DOHH2 (cell line): ENCODE measurements at regions not wholly inside any gene's neighbourhood (a gene's known extent, or its start where the extent isn't known, plus 50 kb on each side); places are given as distances from the start of the nearest gene placed in this dataset.

ENCODE experiments used
- H3F3A ChIP-seq: fragments of 200-600 bp; sonication (generic), shearing (Covaris generic); 2 replicates; pipeline ENCODE4 v1.6.0; 2016; ENCODE audit warnings: antibody characterized with exemption, mild to moderate bottlenecking; ENCODE audit not compliant: control insufficient read depth, insufficient read depth
- H3K27ac ChIP-seq: fragments of 200-600 bp; sonication (generic); 2 replicates; pipeline ENCODE4 v1.5.1; 2014; ENCODE audit warnings: low read depth, mild to moderate bottlenecking, low read length, moderate library complexity
- H3K27me3 ChIP-seq: fragments of 200-600 bp; sonication (generic); 2 replicates; pipeline ENCODE4 v1.6.1; 2014; ENCODE audit warnings: mild to moderate bottlenecking, low read length, mixed read lengths; ENCODE audit not compliant: control insufficient read depth
- H3K36me3 ChIP-seq: fragments of 200-600 bp; sonication (generic); 2 replicates; pipeline ENCODE4 v1.6.1; 2014; ENCODE audit warnings: mild to moderate bottlenecking, low read length, moderate library complexity, mixed read lengths; ENCODE audit not compliant: control insufficient read depth
- H3K4me1 ChIP-seq: fragments of 200-600 bp; sonication (generic); 2 replicates; pipeline ENCODE4 v1.6.1; 2014; ENCODE audit warnings: mild to moderate bottlenecking, low read length, mixed read lengths; ENCODE audit not compliant: control insufficient read depth
- H3K4me2 ChIP-seq: fragments of 200-600 bp; sonication (generic); 2 replicates; pipeline ENCODE4 v1.6.0; 2014; ENCODE audit warnings: mild to moderate bottlenecking, low read length, moderate library complexity
- H3K4me3 ChIP-seq: fragments of 200-600 bp; sonication (generic); 2 replicates; pipeline ENCODE4 v1.5.1; 2014; ENCODE audit warnings: mild to moderate bottlenecking, low read length, mixed read lengths
- H3K79me2 ChIP-seq: fragments of 200-600 bp; sonication (generic); 2 replicates; pipeline ENCODE4 v1.6.1; 2014; ENCODE audit warnings: mild to moderate bottlenecking, low read length, mixed read lengths; ENCODE audit not compliant: control insufficient read depth
- H3K9me2 ChIP-seq: fragments of 200-600 bp; sonication (generic); replicated peaks from 2 replicates; pipeline ENCODE4 v1.6.1; 2014; ENCODE audit warnings: mild to moderate bottlenecking, low read length, mixed read lengths; ENCODE audit not compliant: control insufficient read depth
- H3K9me3 ChIP-seq: fragments of 200-600 bp; sonication (generic); 2 replicates; pipeline ENCODE4 v1.6.1; 2014; ENCODE audit warnings: antibody characterized with exemption, low read length, mixed read lengths; ENCODE audit not compliant: control insufficient read depth, insufficient read depth
- H4K20me1 ChIP-seq: fragments of 200-600 bp; sonication (generic); 2 replicates; pipeline ENCODE4 v1.6.0; 2014; ENCODE audit warnings: low read depth, mild to moderate bottlenecking, antibody characterized with exemption, low read length, moderate library complexity; ENCODE audit not compliant: control insufficient read depth, insufficient read depth
- CTCF ChIP-seq: fragments of 200-600 bp; sonication (generic); IDR thresholded peaks from one replicate; pipeline ENCODE4 v1.5.1; 2014; ENCODE audit warnings: antibody characterized with exemption, mild to moderate bottlenecking, low read depth, low read length; ENCODE audit not compliant: poor library complexity, severe bottlenecking
- EZH2phosphoT487 ChIP-seq: fragments of 200-600 bp; sonication (generic); IDR thresholded peaks from 2 replicates; pipeline ENCODE4 v1.6.1; 2017; ENCODE audit warnings: borderline replicate concordance, mild to moderate bottlenecking, antibody characterized with exemption, low read length, moderate library complexity, mixed read lengths

- H3K4me1 ChIP-seq = peaks cover 12% of the 10 kb centered on the region
- no peaks in the 10 kb centered on the region for H3F3A ChIP-seq
- H3K9me2 ChIP-seq = no peaks in the 10 kb centered on the region
- no peak for TF ChIP-seq EZH2phosphoT487
- H3K4me2 ChIP-seq = 0 out of 2 replicates have a peak overlapping the region, but pooled peaks have one; percentile 6
- H3K36me3 ChIP-seq = no peaks in the 10 kb centered on the region
- H3K79me2 ChIP-seq = no peaks in the 10 kb centered on the region
- H3K4me3 ChIP-seq = no peak overlapping the region
- H4K20me1 ChIP-seq = no peaks in the 10 kb centered on the region
- H3K9me3 ChIP-seq = no peaks in the 10 kb centered on the region
- H3K27ac ChIP-seq = no peak overlapping the region
- H3K27me3 ChIP-seq = peaks cover 55% of the 10 kb centered on the region
Measured at GRCh38 chr1:200473698-200474371, 64.0 kb upstream of the ZNF281 start.

GRCh38 chr1:200471739-200472138 lies 61.9 kb upstream of the ZNF281 start:
- H3K27ac ChIP-seq = no peak overlapping the region
- H3K9me3 ChIP-seq = no peaks in the 10 kb centered on the region
- H3K4me3 ChIP-seq = no peak overlapping the region
- no peaks in the 10 kb centered on the region for H3K9me2 ChIP-seq
- TF ChIP-seq CTCF = no peak
- no peak for TF ChIP-seq EZH2phosphoT487
- H3K79me2 ChIP-seq = no peaks in the 10 kb centered on the region
- H3K36me3 ChIP-seq = no peaks in the 10 kb centered on the region
- no peaks in the 10 kb centered on the region for H3F3A ChIP-seq
- peaks cover 14% of the 10 kb centered on the region for H3K4me1 ChIP-seq
- no peaks in the 10 kb centered on the region for H4K20me1 ChIP-seq
- H3K27me3 ChIP-seq = peaks cover 43% of the 10 kb centered on the region
- no peak overlapping the region for H3K4me2 ChIP-seq

- Histone ChIP-seq H3F3A (no peaks in the 10 kb centered on the region), H4K20me1 (no peaks in the 10 kb centered on the region), H3K4me2 (no peak overlapping the region), H3K4me1 (peaks cover 12% of the 10 kb centered on the region), H3K27me3 (peaks cover 20% of the 10 kb centered on the region), H3K27ac (no peak overlapping the region), H3K9me3 (no peaks in the 10 kb centered on the region), H3K9me2 (no peaks in the 10 kb centered on the region), H3K79me2 (no peaks in the 10 kb centered on the region), H3K36me3 (no peaks in the 10 kb centered on the region), H3K4me3 (no peak overlapping the region)
- TF ChIP-seq EZH2phosphoT487 = no peak
- no peak for TF ChIP-seq CTCF
Measured at GRCh38 chr1:200468264-200469001, 58.6 kb upstream of the ZNF281 start.
